Smooth muscle cell (in vitro differentiated cells): ENCODE measurements at regions not wholly inside any gene's neighbourhood (a gene's known extent, or its start where the extent isn't known, plus 50 kb on each side); places are given as distances from the start of the nearest gene placed in this dataset.

ENCODE experiments used
- DNase-seq: peaks from one replicate; lab custom pipeline; 2025; ENCODE audit not compliant: unreplicated experiment; lab: John Stamatoyannopoulos, UW
- H2AFZ ChIP-seq: fragments of 200-600 bp; sonication (generic); 2 replicates; pipeline ENCODE4 v1.6.0; 2016; ENCODE audit warnings: antibody characterized with exemption, low read depth, mild to moderate bottlenecking
- H3F3A ChIP-seq: fragments of 200-600 bp; sonication (generic); 2 replicates; pipeline ENCODE4 v1.6.0; 2017; ENCODE audit warnings: antibody characterized with exemption, low read depth
- H3K27ac ChIP-seq: fragments of 200-600 bp; sonication (generic); 2 replicates; pipeline ENCODE4 v1.5.1; 2016; ENCODE audit warnings: low read depth, mild to moderate bottlenecking
- H3K27me3 ChIP-seq: fragments of 200-600 bp; sonication (generic); 2 replicates; pipeline ENCODE4 v1.6.1; 2016; ENCODE audit warnings: low read depth, mild to moderate bottlenecking
- H3K36me3 ChIP-seq: fragments of 200-600 bp; sonication (generic); 2 replicates; pipeline ENCODE4 v1.5.1; 2016; ENCODE audit warnings: low read depth
- H3K4me1 ChIP-seq: fragments of 200-600 bp; sonication (generic); 2 replicates; pipeline ENCODE4 v1.5.1; 2016; ENCODE audit warnings: low read depth
- H3K4me2 ChIP-seq: fragments of 200-600 bp; sonication (generic); 2 replicates; pipeline ENCODE4 v1.6.0; 2016; ENCODE audit warnings: mild to moderate bottlenecking
- H3K4me3 ChIP-seq: fragments of 200-600 bp; sonication (generic); 2 replicates; pipeline ENCODE4 v1.5.1; 2016; ENCODE audit warnings: mild to moderate bottlenecking
- H3K79me2 ChIP-seq: fragments of 200-600 bp; sonication (generic); 2 replicates; pipeline ENCODE4 v1.6.0; 2016; ENCODE audit warnings: low read depth, mild to moderate bottlenecking
- H3K9ac ChIP-seq: fragments of 200-600 bp; sonication (generic); 2 replicates; pipeline ENCODE4 v1.6.0; 2016; ENCODE audit warnings: low read depth
- H3K9me3 ChIP-seq: fragments of 200-600 bp; sonication (generic); replicated peaks from 2 replicates; pipeline ENCODE4 v1.5.1; 2016; ENCODE audit warnings: low read depth
- H4K20me1 ChIP-seq: fragments of 200-600 bp; sonication (generic); 2 replicates; pipeline ENCODE4 v1.6.0; 2016; ENCODE audit warnings: low read depth
- WGBS: methylation state at CpG from one replicate; pipeline ENCODE4 v1.1.7; 2016; ENCODE audit warnings: low lambda C conversion rate; 5-methylcytosine and 5-hydroxymethylcytosine counted together
- TF ChIP-seq, protein P1 (sequence below): fragments of 200-600 bp; sonication (generic); IDR thresholded peaks from 2 replicates; pipeline ENCODE4 v1.5.1; 2017; ENCODE audit warnings: borderline replicate concordance, mild to moderate bottlenecking, antibody characterized with exemption; ENCODE audit not compliant: insufficient read depth, poor library complexity, severe bottlenecking

DNA sequence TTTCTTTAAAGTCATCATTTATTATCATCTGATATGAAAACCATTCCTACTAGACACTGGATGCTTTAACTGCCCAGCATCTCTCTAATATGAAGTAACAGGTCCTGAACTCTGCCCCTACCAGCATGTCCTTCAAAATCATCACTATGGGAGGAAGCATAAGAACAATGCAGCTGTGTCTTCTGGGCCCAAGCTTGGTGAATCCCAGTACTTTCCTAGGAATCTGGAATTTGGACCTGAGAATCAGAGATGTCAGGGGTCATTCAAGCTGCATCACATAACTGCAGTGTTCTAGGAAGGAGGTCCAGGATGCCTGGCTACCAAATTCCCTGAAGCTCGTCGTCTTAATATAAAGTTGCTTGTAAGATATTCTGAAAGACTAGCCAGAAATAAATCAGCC is 182.7 kb downstream of the AHR start:
- H2AFZ ChIP-seq = no peak overlapping the region
- no peaks in the 10 kb centered on the region for H3K4me1 ChIP-seq
- H3K4me2 ChIP-seq = no peak overlapping the region
- no peak overlapping the region for H3K9ac ChIP-seq
- H3F3A ChIP-seq = no peaks in the 10 kb centered on the region
- TF ChIP-seq, protein P1, sequence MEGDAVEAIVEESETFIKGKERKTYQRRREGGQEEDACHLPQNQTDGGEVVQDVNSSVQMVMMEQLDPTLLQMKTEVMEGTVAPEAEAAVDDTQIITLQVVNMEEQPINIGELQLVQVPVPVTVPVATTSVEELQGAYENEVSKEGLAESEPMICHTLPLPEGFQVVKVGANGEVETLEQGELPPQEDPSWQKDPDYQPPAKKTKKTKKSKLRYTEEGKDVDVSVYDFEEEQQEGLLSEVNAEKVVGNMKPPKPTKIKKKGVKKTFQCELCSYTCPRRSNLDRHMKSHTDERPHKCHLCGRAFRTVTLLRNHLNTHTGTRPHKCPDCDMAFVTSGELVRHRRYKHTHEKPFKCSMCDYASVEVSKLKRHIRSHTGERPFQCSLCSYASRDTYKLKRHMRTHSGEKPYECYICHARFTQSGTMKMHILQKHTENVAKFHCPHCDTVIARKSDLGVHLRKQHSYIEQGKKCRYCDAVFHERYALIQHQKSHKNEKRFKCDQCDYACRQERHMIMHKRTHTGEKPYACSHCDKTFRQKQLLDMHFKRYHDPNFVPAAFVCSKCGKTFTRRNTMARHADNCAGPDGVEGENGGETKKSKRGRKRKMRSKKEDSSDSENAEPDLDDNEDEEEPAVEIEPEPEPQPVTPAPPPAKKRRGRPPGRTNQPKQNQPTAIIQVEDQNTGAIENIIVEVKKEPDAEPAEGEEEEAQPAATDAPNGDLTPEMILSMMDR = no peak
- H3K4me3 ChIP-seq = no peak overlapping the region
- H3K9me3 ChIP-seq = no peaks in the 10 kb centered on the region
- no peak for DNase-seq
- no peaks in the 10 kb centered on the region for H3K79me2 ChIP-seq
- no peaks in the 10 kb centered on the region for H3K27me3 ChIP-seq
- H4K20me1 ChIP-seq = no peaks in the 10 kb centered on the region
- H3K27ac ChIP-seq = no peak overlapping the region
- no peaks in the 10 kb centered on the region for H3K36me3 ChIP-seq
- WGBS = 100% methylated on average over 2 of the region's 2 CpGs

DNA sequence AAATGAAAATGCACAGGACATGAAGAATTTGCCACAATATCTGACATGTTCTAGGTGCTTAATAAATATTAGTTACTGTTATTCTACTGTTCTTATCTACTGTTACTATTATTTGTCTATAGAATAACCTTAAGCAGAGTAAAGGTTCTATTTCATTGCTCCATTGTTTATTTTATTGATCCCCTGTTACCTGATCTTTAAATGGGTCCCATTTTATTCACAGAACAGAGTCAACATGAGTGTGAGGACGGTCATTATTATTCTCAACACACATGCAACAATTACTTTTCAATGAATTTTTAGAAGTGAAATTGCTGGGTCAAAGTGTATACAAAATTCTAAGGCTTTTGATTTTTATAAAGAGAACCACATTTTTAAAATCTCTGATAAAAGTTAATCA is 186.9 kb downstream of the AHR start:
- WGBS = 90% methylated on average over 1 of the region's 1 CpG
- no peak overlapping the region for H3K9ac ChIP-seq
- no peaks in the 10 kb centered on the region for H4K20me1 ChIP-seq
- TF ChIP-seq, protein P1 = no peak
- no peaks in the 10 kb centered on the region for H3K27me3 ChIP-seq
- H3K9me3 ChIP-seq = no peaks in the 10 kb centered on the region
- no peak for DNase-seq
- no peaks in the 10 kb centered on the region for H3K79me2 ChIP-seq
- no peak overlapping the region for H3K4me3 ChIP-seq
- H3F3A ChIP-seq = no peaks in the 10 kb centered on the region
- no peaks in the 10 kb centered on the region for H3K4me1 ChIP-seq
- H2AFZ ChIP-seq = no peak overlapping the region
- H3K36me3 ChIP-seq = no peaks in the 10 kb centered on the region
- H3K27ac ChIP-seq = no peak overlapping the region
- no peak overlapping the region for H3K4me2 ChIP-seq

- TF ChIP-seq, protein P1 = no peak
- WGBS = 93% methylated on average over 1 of the region's 1 CpG
These were observed 187.5 kb downstream of the AHR start for GRCh38 chr7:17485904-17486303.

GRCh38 chr7:17486835-17487234 is 188.4 kb downstream of the AHR start:
- Histone ChIP-seq H3K4me2 (no peak overlapping the region), H3K79me2 (no peaks in the 10 kb centered on the region), H3K27me3 (no peaks in the 10 kb centered on the region), H4K20me1 (no peaks in the 10 kb centered on the region), H3K36me3 (no peaks in the 10 kb centered on the region), H3K9me3 (no peaks in the 10 kb centered on the region), H3K27ac (no peak overlapping the region), H3K4me1 (no peaks in the 10 kb centered on the region), H3K4me3 (no peak overlapping the region), H3K9ac (no peak overlapping the region), H3F3A (no peaks in the 10 kb centered on the region), H2AFZ (no peak overlapping the region)
- TF ChIP-seq, protein P1 = no peak
- 96% methylated on average over 2 of the region's 2 CpGs for WGBS
- no peak for DNase-seq

More at GRCh38 chr7:17485904-17486303, 187.5 kb downstream of the AHR start:
- no peak overlapping the region for H3K4me3 ChIP-seq
- H3K36me3 ChIP-seq = no peaks in the 10 kb centered on the region
- H3K27me3 ChIP-seq = no peaks in the 10 kb centered on the region
- no peaks in the 10 kb centered on the region for H3K9me3 ChIP-seq
- no peak overlapping the region for H3K4me2 ChIP-seq
- no peaks in the 10 kb centered on the region for H3K79me2 ChIP-seq
- H3K4me1 ChIP-seq = no peaks in the 10 kb centered on the region
- H3K27ac ChIP-seq = no peak overlapping the region
- H2AFZ ChIP-seq = no peak overlapping the region
- H3K9ac ChIP-seq = no peak overlapping the region
- no peaks in the 10 kb centered on the region for H3F3A ChIP-seq
- no peak for DNase-seq
- H4K20me1 ChIP-seq = no peaks in the 10 kb centered on the region
